ENCODE measurements at regions not wholly inside any gene's neighbourhood (a gene's known extent, or its start where the extent isn't known, plus 50 kb on each side); places are given as distances from the start of the nearest gene placed in this dataset.
A peak's percentile ranks its signal among the peaks of the same experiment; 100 is the strongest.

GRCh38 chr12:4133029-4133428, 140.5 kb upstream of the CCND2 start:
- no peak for DNase-seq

- no peak for DNase-seq
Observed at GRCh38 chr12:4121506-4122020, 152.0 kb upstream of the CCND2 start.

GRCh38 chr12:4120316-4120917, 153.1 kb upstream of the CCND2 start:
- no peak for DNase-seq

DNA sequence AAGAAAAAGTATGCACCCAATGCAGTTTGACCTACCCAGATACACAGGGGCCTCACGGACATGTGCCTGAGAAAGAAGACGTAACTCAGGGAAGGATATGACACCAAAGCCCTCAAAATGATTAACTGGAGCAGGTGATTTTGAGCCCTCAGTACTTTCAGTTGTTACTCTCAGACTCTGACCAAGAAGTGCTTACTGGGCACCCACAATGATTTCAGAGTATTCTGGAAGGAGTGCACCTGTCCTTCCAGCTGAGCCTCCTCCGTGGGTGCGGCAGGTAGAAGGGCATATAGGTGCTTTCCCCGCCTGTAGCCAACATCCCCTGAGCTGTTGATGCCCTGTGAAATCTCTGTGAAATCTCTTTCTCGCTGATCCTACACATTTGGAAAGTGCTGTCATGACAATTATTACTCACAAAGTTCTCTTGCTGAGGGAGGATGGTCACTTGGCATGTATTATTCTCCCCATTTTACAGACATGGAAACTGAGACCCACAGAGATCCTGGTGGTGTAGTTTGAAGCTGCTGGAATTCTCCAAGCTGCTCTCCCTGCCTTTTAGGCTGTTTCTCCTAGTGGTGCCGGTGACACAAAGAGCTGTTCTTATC, 154.3 kb upstream of the CCND2 start:
- no peak for DNase-seq

- no peak for DNase-seq
Observed at GRCh38 chr12:4118601-4119156, 154.9 kb upstream of the CCND2 start.

- no peak for DNase-seq
Observed at GRCh38 chr12:4118017-4118510, 155.5 kb upstream of the CCND2 start.

DNA sequence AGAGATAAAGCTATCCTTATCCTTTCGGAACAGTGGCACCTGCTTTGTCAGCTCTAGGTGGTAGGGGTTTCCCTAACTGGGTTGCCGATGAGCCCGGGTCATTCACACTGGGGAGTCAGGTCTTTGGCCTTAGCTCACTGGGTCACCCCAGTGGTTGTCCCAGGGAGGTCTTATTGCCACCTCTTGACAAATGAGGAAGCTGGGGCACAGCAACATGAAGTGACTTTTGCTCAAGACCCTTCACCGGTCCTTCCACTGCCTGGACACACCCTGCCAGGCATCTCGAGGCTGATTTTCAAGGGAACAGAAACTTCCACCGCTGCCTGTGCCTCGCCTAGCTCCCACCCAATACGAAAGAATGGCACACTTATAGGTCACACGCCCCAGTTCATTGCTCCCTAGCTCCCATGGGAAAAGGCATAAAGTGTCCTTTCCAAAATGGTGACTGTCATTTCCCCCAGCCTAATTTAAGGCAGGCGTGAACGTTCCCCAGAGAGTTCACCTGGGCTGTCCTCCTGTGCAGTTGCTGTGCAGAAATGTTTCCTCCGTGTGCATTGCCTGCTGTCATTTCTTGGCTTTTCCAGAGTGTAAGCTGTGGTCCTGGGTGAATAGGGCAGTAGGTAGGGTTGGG, 156.1 kb upstream of the CCND2 start:
- DNase-seq, result no peak

GRCh38 chr12:4116251-4117111, 157.1 kb upstream of the CCND2 start:
- DNase-seq, result no peak

DNA sequence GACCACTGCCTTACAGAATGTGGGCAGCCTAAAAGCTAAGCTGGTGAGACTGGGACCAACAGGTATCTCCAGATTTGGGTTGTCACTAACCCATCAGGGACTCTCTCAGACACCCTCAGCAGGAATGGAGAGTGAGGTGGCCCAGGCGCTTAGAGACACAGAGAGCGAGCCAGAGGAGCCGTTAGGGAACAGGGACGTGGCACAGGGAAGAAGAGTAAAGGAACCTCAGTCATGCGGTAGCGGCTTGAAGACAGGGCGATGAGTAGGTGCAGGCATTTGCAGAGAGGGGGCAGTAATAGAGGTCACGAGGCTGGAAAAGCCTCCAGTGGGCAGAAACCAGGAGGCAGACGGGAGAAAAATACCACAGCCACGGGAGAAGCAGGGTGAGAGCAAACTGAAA, 158.0 kb upstream of the CCND2 start:
- no peak for DNase-seq

DNA sequence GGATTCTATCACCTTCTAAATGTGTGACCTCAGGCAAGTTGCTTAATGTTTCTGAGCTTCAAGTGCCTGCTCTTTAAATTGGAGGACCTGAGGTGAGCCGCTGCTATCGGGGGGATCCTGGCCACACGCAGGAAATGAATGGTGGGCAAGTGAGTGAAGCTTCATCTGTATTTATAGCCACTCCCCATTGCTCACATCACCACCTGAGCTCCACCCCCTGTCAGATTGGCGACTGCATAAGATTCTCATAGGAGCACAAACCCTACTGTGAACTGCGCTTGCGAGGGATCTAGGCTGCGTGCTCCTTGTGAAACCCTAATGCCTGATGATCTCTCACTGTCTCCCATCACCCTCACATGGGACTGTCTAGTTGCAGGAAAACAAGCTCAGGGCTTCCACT, 158.6 kb upstream of the CCND2 start:
- no peak for DNase-seq

DNA sequence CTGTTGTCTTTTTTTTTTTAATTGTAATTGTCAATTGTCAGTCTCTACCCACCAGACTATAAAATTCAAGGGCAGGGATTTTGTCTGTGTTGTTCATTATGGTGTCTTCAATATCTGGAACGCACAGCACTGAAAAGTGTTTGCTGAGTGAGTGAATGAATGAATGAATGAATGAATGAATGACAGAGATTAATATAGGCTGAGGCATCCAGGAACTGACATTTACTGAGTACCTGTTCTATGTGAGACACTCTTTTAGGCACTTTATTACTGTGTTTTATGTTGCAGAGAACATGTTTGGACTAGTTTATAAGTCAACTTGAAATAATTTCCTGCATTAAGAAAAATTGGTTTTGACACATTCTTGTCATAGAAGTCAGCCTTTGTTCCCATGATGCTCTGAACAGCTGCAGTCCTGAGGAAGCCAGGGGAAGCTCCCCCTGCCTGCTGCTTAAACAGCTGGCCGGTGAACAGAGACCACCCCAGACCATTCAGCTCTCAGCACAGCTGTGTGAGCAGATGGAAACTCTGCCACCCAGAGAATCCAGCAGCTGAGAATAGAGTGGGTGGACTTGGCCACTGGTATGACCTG, 160.7 kb upstream of the CCND2 start:
- no peak for DNase-seq

DNA sequence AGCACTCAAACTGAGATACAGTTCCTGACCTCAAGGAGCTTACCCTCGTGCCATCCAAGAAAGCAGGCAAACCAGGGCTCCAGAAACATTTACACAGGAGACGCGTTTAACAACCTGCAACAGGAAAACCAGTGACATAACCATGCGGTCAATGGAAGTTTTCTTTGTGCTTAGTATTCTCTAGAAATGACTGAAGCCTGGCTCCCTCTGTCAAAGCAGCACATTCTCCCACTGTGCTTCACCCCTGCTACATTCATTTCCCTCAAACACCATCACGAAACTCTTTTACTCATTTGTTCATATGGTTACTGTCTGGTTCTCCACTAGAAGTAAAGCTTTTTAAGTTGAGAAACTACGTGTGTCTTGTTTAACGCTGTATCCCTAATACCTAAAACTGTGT, 161.3 kb upstream of the CCND2 start:
- DNase-seq, result no peak

- DNase-seq, result no peak
Observed at GRCh38 chr12:4111010-4111409, 162.6 kb upstream of the CCND2 start.

GRCh38 chr12:4109826-4110225, 163.7 kb upstream of the CCND2 start:
- DNase-seq, result no peak

DNA sequence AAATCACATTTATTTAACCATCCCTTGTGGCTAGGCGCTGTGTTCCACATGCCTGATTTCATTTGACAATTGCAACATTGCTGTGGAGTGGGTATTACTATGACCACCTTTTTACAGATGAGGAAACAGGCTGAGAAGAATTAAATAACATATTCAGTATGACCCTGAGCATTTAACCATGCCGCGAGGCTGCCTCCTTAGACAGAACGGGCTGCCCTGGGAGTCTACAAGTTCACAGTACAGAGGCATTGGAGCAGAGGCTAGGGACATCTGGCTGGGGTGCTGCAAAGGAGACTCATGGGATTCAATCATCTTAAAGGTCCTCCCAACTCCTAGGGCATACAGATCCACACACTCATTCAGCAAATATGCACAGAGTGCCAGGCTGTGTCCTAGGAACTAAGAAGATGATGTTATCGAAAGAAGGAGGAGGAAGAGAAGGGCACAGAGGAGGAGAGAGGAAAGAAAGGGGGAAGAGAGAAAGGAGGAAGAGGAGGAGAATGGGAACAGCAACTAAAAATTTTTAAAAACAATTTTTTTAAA, 164.7 kb upstream of the CCND2 start:
- no peak for DNase-seq

- no peak for DNase-seq
Observed at GRCh38 chr12:4107911-4108697, 165.5 kb upstream of the CCND2 start.

DNA sequence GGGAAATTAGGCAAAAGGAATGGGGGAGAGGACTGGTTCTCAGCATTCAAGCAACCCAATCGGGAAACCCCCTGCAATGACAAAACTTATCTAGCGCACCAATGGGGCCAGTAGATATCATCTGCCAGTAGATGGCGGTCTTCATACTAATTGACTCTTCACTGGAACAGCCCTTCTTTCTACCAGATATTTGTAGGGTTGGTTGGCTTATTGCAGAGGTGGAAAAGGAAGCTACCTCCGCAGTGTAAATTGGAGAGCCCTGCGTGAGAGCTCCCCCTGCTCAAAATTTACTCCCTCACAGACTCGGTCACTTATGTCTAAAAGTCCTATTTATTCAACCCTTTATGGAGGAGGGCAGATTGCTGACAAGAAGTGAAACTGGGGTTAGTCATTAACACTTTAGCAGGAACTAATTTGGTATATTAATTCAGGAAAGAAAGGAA, 166.1 kb upstream of the CCND2 start:
- DNase-seq, result peak in 1 of 3 experiments; percentile 16

DNA sequence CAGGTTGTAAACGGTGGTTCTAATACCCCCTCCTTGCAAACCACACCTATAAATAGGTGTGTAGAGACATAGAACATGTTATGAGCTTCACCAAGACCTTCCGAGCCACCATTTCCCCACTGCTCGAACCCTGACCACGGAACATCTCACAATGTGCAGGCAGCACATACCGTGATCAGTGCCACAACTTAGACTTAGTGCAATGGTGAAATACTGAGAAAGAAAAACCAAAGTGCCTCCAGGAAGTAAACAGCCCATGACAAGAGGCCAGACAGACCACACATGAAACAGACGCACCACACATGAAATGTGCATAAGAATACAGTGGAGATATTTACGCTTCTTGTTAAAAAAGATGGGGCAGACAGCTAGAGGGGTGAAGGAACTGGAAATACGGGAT, 166.9 kb upstream of the CCND2 start:
- no peak for DNase-seq

- no peak for DNase-seq
Observed at GRCh38 chr12:4104722-4105244, 168.8 kb upstream of the CCND2 start.

DNA sequence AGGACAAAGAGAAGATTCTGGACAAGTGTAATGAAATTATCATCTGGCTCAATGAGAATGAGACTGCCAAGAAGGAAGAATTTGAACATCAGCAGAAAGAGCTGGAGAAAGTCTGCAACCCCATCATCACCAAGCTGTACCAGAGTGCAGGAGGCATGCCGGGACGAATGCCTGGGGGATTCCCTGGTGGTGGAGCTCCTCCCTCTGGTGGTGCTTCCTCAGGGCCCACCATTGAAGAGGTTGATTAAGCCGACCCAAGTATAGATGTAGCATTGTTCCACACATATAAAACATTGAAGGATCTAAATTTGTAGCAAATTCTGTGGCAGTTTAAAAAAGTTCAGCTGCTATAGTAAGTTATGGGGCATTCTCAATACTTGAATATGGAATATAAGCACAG, 174.3 kb upstream of the CCND2 start:
- DNase-seq, result no peak

Measured in NCI-H1417 (cell line).